Lower lobe of right lung (tissue), 2 donors: ENCODE measurements at regions not wholly inside any gene's neighbourhood (a gene's known extent, or its start where the extent isn't known, plus 50 kb on each side); places are given as distances from the start of the nearest gene placed in this dataset.

Experiments used
- ATAC-seq, 2 donors: fragments of 200-7000 bp; cut with Tn5 transposase; one replicate each; pipeline ENCODE4 v1.9.1; 2020 to 2022; ENCODE audit warnings: mild to moderate bottlenecking in 2 of 2, moderate library complexity in 2 of 2
- DNase-seq: peaks from one replicate; pipeline ENCODE4 v3.0.0-alpha.2; 2020
- H3K27ac ChIP-seq: fragments of 200-600 bp; one replicate; pipeline ENCODE4 v1.8.0; 2022
- H3K27me3 ChIP-seq: fragments of 200-600 bp; one replicate; pipeline ENCODE4 v1.8.0; 2022; ENCODE audit warnings: low read depth
- H3K36me3 ChIP-seq: fragments of 200-600 bp; one replicate; pipeline ENCODE4 v1.8.0; 2022; ENCODE audit warnings: mild to moderate bottlenecking
- H3K4me1 ChIP-seq: fragments of 200-600 bp; one replicate; pipeline ENCODE4 v1.8.0; 2022
- H3K4me3 ChIP-seq: fragments of 200-600 bp; one replicate; pipeline ENCODE4 v1.8.0; 2022; ENCODE audit warnings: mild to moderate bottlenecking
- H3K9me3 ChIP-seq: fragments of 200-600 bp; one replicate; pipeline ENCODE4 v1.8.0; 2022
- intact Hi-C: fragments of 100-400 bp; cut with DNase I; formaldehyde crosslinking; loops from one replicate; pipeline ENCODE4 v1.11.0; 2022
- TF ChIP-seq, protein P1 (sequence below): fragments of 200-600 bp; IDR thresholded peaks from one replicate; pipeline ENCODE4 v1.8.0; 2022; ENCODE audit warnings: antibody characterized with exemption, mild to moderate bottlenecking
- donor health status: DM: no; HTN: yes; CAD: no; lungs with severe emphysema.

DNA sequence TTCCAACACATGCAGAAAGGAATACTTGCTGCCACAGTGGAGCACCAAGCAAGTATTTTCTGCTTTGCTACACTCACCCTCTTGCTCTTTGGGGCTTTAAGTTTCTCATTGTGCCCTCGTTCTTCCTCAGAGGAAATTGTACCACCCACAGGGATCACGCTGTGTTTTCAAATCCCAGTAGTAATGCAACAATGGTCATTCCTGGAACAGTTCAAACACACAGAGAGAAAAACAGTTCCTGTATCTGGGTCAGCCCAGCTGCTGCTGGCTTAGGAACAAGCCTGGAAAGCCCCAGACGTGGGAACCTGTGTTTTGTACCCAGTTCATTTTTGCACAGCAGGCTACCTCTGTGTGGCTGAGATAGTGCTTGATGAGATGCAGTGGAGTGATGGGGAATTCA lies 907.8 kb downstream of the STPG2 start:
- H3K4me3 ChIP-seq: no peak overlapping the region
- intact Hi-C loops: no loop called here
- no peak overlapping the region for H3K27ac ChIP-seq
- H3K4me1 ChIP-seq: no peaks in the 10 kb centered on the region
- TF ChIP-seq, protein P1, sequence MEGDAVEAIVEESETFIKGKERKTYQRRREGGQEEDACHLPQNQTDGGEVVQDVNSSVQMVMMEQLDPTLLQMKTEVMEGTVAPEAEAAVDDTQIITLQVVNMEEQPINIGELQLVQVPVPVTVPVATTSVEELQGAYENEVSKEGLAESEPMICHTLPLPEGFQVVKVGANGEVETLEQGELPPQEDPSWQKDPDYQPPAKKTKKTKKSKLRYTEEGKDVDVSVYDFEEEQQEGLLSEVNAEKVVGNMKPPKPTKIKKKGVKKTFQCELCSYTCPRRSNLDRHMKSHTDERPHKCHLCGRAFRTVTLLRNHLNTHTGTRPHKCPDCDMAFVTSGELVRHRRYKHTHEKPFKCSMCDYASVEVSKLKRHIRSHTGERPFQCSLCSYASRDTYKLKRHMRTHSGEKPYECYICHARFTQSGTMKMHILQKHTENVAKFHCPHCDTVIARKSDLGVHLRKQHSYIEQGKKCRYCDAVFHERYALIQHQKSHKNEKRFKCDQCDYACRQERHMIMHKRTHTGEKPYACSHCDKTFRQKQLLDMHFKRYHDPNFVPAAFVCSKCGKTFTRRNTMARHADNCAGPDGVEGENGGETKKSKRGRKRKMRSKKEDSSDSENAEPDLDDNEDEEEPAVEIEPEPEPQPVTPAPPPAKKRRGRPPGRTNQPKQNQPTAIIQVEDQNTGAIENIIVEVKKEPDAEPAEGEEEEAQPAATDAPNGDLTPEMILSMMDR: no peak
- no peak for DNase-seq
- H3K27me3 ChIP-seq: no peaks in the 10 kb centered on the region
- no peaks in the 10 kb centered on the region for H3K36me3 ChIP-seq
- no peaks in the 10 kb centered on the region for H3K9me3 ChIP-seq
- ATAC-seq: no peak

- Histone ChIP-seq H3K27me3 (no peaks in the 10 kb centered on the region), H3K4me1 (no peaks in the 10 kb centered on the region), H3K36me3 (no peaks in the 10 kb centered on the region), H3K9me3 (no peaks in the 10 kb centered on the region), H3K4me3 (no peak overlapping the region), H3K27ac (no peak overlapping the region)
- DNase-seq (no peak), ATAC-seq (no peak)
- TF ChIP-seq, protein P1: no peak
- intact Hi-C loops: no loop called here
Observed at GRCh38 chr4:97238956-97239666, 904.2 kb downstream of the STPG2 start.

- intact Hi-C loops: no loop called here
- no peaks in the 10 kb centered on the region for H3K27me3 ChIP-seq
- DNase-seq: no peak
- TF ChIP-seq, protein P1: no peak
- no peak overlapping the region for H3K27ac ChIP-seq
- ATAC-seq: no peak
- no peak overlapping the region for H3K4me3 ChIP-seq
- H3K4me1 ChIP-seq: no peaks in the 10 kb centered on the region
- H3K9me3 ChIP-seq: no peaks in the 10 kb centered on the region
- H3K36me3 ChIP-seq: no peaks in the 10 kb centered on the region
Observed at GRCh38 chr4:97239667-97239997, 903.6 kb downstream of the STPG2 start.

GRCh38 chr4:97252615-97253154 lies 890.6 kb downstream of the STPG2 start:
- no peak for DNase-seq
- no peaks in the 10 kb centered on the region for H3K9me3 ChIP-seq
- intact Hi-C loops: no loop called here
- no peak overlapping the region for H3K27ac ChIP-seq
- H3K27me3 ChIP-seq: no peaks in the 10 kb centered on the region
- H3K36me3 ChIP-seq: no peaks in the 10 kb centered on the region
- H3K4me1 ChIP-seq: no peaks in the 10 kb centered on the region
- no peak for ATAC-seq
- TF ChIP-seq, protein P1: no peak
- no peak overlapping the region for H3K4me3 ChIP-seq

- no peaks in the 10 kb centered on the region for H3K36me3 ChIP-seq
- no peak overlapping the region for H3K27ac ChIP-seq
- TF ChIP-seq, protein P1: no peak
- H3K4me3 ChIP-seq: no peak overlapping the region
- no peaks in the 10 kb centered on the region for H3K4me1 ChIP-seq
- intact Hi-C loops: no loop called here
- H3K9me3 ChIP-seq: no peaks in the 10 kb centered on the region
- no peak for ATAC-seq
- H3K27me3 ChIP-seq: no peaks in the 10 kb centered on the region
- no peak for DNase-seq
Observed at GRCh38 chr4:97262769-97263168, 880.5 kb downstream of the STPG2 start.
